ENCODE measurements at regions not wholly inside any gene's neighbourhood (a gene's known extent, or its start where the extent isn't known, plus 50 kb on each side); places are given as distances from the start of the nearest gene placed in this dataset.

DNA sequence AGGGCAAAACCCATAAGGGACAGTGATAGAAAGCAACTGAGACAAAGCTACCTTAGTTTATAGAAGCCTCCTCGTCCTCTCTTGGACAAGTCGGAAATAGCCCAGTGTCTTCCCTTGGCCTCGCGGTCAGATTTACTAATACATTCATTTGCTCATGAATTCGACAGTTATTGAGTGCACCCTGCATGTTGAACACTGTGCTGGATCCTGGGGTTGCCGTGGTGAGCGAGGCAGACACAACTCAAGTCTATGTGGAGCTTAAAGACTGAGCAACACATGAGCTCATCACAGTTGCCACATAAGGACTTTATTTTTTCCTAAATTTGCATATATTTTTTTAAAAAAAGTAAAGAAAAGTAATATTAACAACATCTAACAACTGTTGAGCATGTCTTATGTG, 411.1 kb upstream of the ITGA1 start:
- Histone ChIP-seq H4K5ac (ENCODE audit: insufficient read length, low read depth, low read length) (no peak overlapping the region), H2BK5ac (ENCODE audit: low read depth, low read length) (no peak overlapping the region), H3K79me2 (ENCODE audit: control insufficient read depth in 1 of 2, insufficient read depth in 2 of 2, low read length in 2 of 2) (no peaks in the 10 kb centered on the region), H2AFZ (ENCODE audit: low read length) (no peak overlapping the region), H4K91ac (replicated peaks; ENCODE audit: insufficient read length, low read length) (no peak overlapping the region), H3K56ac (replicated peaks; ENCODE audit: insufficient read length, low read depth, low read length) (no peak overlapping the region), H2BK15ac (ENCODE audit: low read length) (no peak overlapping the region), H3K4me1 (replicated peaks in 1 of 4; ENCODE audit: control insufficient read depth in 3 of 4, insufficient read depth in 4 of 4, low read length in 3 of 4) (no peaks in the 10 kb centered on the region), H4K8ac (ENCODE audit: extremely low read depth, insufficient read depth, low read length) (no peak overlapping the region), H4K20me1 (replicated peaks in 1 of 2; ENCODE audit: control insufficient read depth in 1 of 2, insufficient read depth in 2 of 2, low read length in 2 of 2) (no peaks in the 10 kb centered on the region), H3K4ac (replicated peaks; ENCODE audit: insufficient read length, low read depth, low read length) (no peak overlapping the region), H2BK20ac (ENCODE audit: low read length) (no peak overlapping the region), H3K9ac (replicated peaks in 1 of 4; ENCODE audit: extremely low read depth in 1 of 4, low read depth in 3 of 4, low read length in 3 of 4) (no peak overlapping the region), H2AK5ac (ENCODE audit: low read depth, low read length) (no peak overlapping the region), H3K27me3 (replicated peaks in 1 of 4; ENCODE audit: control insufficient read depth in 3 of 4, extremely low read depth in 1 of 4, insufficient read depth in 3 of 4, low read length in 3 of 4) (no peaks in the 10 kb centered on the region), H3K4me2 (ENCODE audit: insufficient read depth in 1 of 2, low read depth in 2 of 2, low read length in 2 of 2) (no peak overlapping the region), H3K18ac (ENCODE audit: extremely low read depth, low read length) (no peak overlapping the region), H3K9me3 (ENCODE audit: insufficient read depth in 2 of 2, low read depth in 1 of 2, low read length in 1 of 2) (no peaks in the 10 kb centered on the region), H3K14ac (ENCODE audit: insufficient read length) (no peak overlapping the region), H3K23ac (ENCODE audit: insufficient read length) (no peak overlapping the region), H3K23me2 (ENCODE audit: low read depth, low read length) (no peaks in the 10 kb centered on the region), H3K27ac (ENCODE audit: low read depth, low read length) (no peak overlapping the region), H2BK12ac (ENCODE audit: low read depth, low read length) (no peak overlapping the region), H2BK120ac (replicated peaks; ENCODE audit: low read depth, low read length) (no peak overlapping the region), H3K36me3 (ENCODE audit: control insufficient read depth in 2 of 4, insufficient read depth in 4 of 4, low read length in 3 of 4) (no peaks in the 10 kb centered on the region), H3K79me1 (ENCODE audit: low read depth, low read length) (no peaks in the 10 kb centered on the region), H3K4me3 (ENCODE audit: extremely low read depth in 1 of 4, insufficient read depth in 2 of 4, low read depth in 3 of 4, low read length in 4 of 4) (no peak overlapping the region)
- no peak for DNase-seq (ENCODE audit: low read depth in 1 of 2, low spot score in 2 of 2)
- CTCF ChIA-PET (ENCODE audit: partially characterized antibody) = no interaction called here
- POLR2A ChIA-PET (ENCODE audit: partially characterized antibody) = no interaction called here
- no peak for FAIRE-seq
- WGBS, 2 experiments (ENCODE audit: extremely low coverage in 1 of 2, insufficient coverage in 1 of 2, insufficient read length in 1 of 2, insufficient replicate concordance in 2 of 2, low coverage in 1 of 2, low lambda C conversion rate in 2 of 2, missing lambda C conversion rate in 1 of 2) = 89% methylated on average over 7 of the region's 7 CpGs; no CpG with 5 or more reads in 1 of the 2 experiments
- no peak for TF ChIP-seq GABPA (IDR thresholded peaks at IDR 0.05; ENCODE audit: borderline replicate concordance, insufficient read depth, low read length)
- TF ChIP-seq TBP (IDR thresholded peaks at IDR 0.05; ENCODE audit: low read depth, low read length) = no peak
- TF ChIP-seq EP300 (IDR thresholded peaks at IDR 0.05; ENCODE audit: borderline replicate concordance in 1 of 2, low read depth in 2 of 2, low read length in 2 of 2) = no peak
- TF ChIP-seq, protein P1, sequence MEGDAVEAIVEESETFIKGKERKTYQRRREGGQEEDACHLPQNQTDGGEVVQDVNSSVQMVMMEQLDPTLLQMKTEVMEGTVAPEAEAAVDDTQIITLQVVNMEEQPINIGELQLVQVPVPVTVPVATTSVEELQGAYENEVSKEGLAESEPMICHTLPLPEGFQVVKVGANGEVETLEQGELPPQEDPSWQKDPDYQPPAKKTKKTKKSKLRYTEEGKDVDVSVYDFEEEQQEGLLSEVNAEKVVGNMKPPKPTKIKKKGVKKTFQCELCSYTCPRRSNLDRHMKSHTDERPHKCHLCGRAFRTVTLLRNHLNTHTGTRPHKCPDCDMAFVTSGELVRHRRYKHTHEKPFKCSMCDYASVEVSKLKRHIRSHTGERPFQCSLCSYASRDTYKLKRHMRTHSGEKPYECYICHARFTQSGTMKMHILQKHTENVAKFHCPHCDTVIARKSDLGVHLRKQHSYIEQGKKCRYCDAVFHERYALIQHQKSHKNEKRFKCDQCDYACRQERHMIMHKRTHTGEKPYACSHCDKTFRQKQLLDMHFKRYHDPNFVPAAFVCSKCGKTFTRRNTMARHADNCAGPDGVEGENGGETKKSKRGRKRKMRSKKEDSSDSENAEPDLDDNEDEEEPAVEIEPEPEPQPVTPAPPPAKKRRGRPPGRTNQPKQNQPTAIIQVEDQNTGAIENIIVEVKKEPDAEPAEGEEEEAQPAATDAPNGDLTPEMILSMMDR (IDR thresholded peaks at IDR 0.05; ENCODE audit: control extremely low read depth in 1 of 3, insufficient read depth in 1 of 3, low read depth in 1 of 3, low read length in 3 of 3) = no peak
- TF ChIP-seq HDAC2 (IDR thresholded peaks at IDR 0.05; ENCODE audit: borderline replicate concordance in 1 of 2, low read depth in 2 of 2, low read length in 2 of 2) = no peak
- TF ChIP-seq NANOG (IDR thresholded peaks at IDR 0.05; ENCODE audit: insufficient read depth, low read depth, low read length, poor library complexity, severe bottlenecking) = no peak
- no peak for TF ChIP-seq TCF12 (IDR thresholded peaks at IDR 0.05; ENCODE audit: low read depth, low read length)
- TF ChIP-seq, protein P2, sequence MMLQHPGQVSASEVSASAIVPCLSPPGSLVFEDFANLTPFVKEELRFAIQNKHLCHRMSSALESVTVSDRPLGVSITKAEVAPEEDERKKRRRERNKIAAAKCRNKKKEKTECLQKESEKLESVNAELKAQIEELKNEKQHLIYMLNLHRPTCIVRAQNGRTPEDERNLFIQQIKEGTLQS (IDR thresholded peaks at IDR 0.05; ENCODE audit: insufficient read depth, low read depth, low read length) = no peak
- no peak for TF ChIP-seq PHF8 (conservative IDR thresholded peaks at IDR 0.05; ENCODE audit: low read depth, low read length)
- TF ChIP-seq SRF (IDR thresholded peaks at IDR 0.05; ENCODE audit: low read depth, low read length) = no peak
- TF ChIP-seq EZH2 (IDR thresholded peaks at IDR 0.05; ENCODE audit: low read depth, low read length, severe bottlenecking) = no peak

Data from H1 (cell line).